ENCODE measurements at regions not wholly inside any gene's neighbourhood (a gene's known extent, or its start where the extent isn't known, plus 50 kb on each side); places are given as distances from the start of the nearest gene placed in this dataset.

- Mint-ChIP-seq H3K4me1 (peaks cover 2% of the 10 kb centered on the region), H3K4me3 (no peak overlapping the region), H3K27ac (no peak overlapping the region), H3K27me3 (no peaks in the 10 kb centered on the region), H3K36me3 (ENCODE audit: low read depth) (no peaks in the 10 kb centered on the region)
- H3K9me3 ChIP-seq (ENCODE audit: control insufficient read depth, low read length, poor library complexity, severe bottlenecking): no peaks in the 10 kb centered on the region
- no peak for ATAC-seq
- DNase-seq: no peak
Observed at GRCh38 chr3:168872826-168873225, 777.1 kb upstream of the GOLIM4 start.

- H3K9me3 ChIP-seq (ENCODE audit: control insufficient read depth, low read length, poor library complexity, severe bottlenecking): no peaks in the 10 kb centered on the region
- Mint-ChIP-seq H3K4me3 (no peak overlapping the region), H3K4me1 (no peaks in the 10 kb centered on the region), H3K27ac (no peak overlapping the region), H3K27me3 (no peaks in the 10 kb centered on the region), H3K36me3 (ENCODE audit: low read depth) (no peaks in the 10 kb centered on the region)
- DNase-seq: no peak
- no peak for ATAC-seq
Observed at GRCh38 chr3:168870892-168871291, 775.2 kb upstream of the GOLIM4 start.

DNA sequence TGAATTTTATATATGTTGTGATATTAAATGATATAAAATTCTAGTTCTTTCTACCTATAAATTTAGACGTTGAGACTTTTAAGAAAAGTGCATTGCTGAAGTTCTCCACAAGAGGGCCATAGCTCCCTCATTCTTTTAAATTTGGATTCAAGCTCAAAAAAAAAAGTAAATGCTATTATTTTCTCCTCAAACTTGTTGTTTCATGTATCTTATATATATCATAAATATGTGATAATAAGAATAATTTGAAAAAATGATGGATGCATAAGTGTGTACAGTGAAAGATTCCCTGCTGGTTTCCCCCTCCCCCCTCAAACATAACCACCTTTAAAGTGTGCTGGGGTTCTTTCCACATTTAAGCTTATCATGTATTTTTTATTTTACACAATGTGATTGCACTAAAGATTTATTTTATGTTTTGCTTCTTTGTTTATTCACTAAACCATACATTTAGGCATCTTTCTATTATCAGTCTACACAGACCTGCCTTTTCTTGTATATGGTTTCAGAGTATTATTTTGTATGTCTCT, 769.4 kb upstream of the GOLIM4 start:
- no peaks in the 10 kb centered on the region for H3K9me3 ChIP-seq (ENCODE audit: control insufficient read depth, low read length, poor library complexity, severe bottlenecking)
- H3K4me1 Mint-ChIP-seq: no peaks in the 10 kb centered on the region
- no peak overlapping the region for H3K4me3 Mint-ChIP-seq
- peaks cover 9% of the 10 kb centered on the region for H3K27me3 Mint-ChIP-seq
- no peak overlapping the region for H3K27ac Mint-ChIP-seq
- no peaks in the 10 kb centered on the region for H3K36me3 Mint-ChIP-seq (ENCODE audit: low read depth)
- DNase-seq (no peak), ATAC-seq (no peak)

DNA sequence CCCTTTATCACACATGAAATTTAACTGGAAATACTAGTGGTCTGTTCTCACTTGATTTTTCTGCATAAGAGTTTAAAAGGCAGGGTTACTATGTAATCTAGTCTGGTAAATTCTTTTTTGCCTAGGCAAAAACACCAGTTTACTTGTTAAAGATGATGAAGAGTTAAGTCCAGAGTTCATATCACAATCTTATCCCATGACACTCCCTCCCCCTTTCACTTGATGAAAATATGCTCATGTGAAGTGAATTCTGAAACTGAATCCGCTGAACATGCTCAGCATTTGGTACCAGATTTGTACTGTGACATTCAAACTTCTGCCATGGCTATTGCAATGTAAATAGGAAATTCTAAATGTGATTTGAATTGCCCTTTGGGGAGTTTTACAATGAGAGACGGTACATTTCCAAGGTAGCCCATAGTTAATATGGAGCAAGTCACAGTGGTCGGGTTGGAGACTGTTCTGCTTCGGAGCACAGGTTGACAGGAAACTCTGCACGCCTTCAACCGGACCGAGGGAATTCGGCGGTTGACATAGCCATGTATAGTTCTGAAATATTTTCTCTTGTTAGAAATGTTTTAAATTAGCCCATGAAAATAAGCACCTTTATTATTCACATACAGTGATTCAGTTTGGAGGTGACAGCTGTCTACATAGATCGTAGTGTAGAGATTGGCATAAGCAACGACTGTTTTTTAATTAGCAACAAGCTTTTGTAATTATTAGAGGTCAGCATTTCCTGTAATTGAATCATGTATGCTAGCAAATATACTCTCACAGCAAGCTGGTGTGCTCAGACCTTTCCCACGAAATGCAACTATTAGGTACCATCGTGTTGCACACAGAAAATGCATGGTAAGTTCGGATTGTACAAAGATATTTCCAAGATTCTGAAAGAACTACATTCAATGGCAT, 768.6 kb upstream of the GOLIM4 start:
- DNase-seq (no peak), ATAC-seq (no peak)
- no peaks in the 10 kb centered on the region for H3K36me3 Mint-ChIP-seq (ENCODE audit: low read depth)
- no peaks in the 10 kb centered on the region for H3K9me3 ChIP-seq (ENCODE audit: control insufficient read depth, low read length, poor library complexity, severe bottlenecking)
- peaks cover 9% of the 10 kb centered on the region for H3K27me3 Mint-ChIP-seq
- no peak overlapping the region for H3K4me3 Mint-ChIP-seq
- H3K4me1 Mint-ChIP-seq: no peaks in the 10 kb centered on the region
- H3K27ac Mint-ChIP-seq: no peak overlapping the region

DNA sequence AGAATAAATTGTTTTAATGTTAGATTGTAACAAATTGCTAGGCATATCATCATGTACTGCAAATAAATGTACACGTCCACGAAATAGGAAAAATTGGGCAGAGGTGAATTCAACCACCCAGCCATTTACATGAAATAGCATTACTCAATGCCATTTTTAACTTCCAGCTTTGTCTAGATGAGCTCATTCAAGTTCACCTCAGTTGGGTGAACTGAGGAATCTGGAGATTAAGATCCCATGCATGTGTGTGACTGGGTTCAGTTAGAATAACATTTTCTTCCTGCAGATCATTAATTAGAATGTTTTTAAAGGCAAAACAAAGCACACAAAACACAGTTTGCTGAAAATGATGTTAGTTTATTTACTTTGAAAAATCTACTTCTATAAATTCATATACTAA, 767.8 kb upstream of the GOLIM4 start:
- DNase-seq (no peak), ATAC-seq (no peak)
- no peak overlapping the region for H3K4me3 Mint-ChIP-seq
- no peak overlapping the region for H3K27ac Mint-ChIP-seq
- peaks cover 9% of the 10 kb centered on the region for H3K27me3 Mint-ChIP-seq
- H3K4me1 Mint-ChIP-seq: no peaks in the 10 kb centered on the region
- no peaks in the 10 kb centered on the region for H3K9me3 ChIP-seq (ENCODE audit: control insufficient read depth, low read length, poor library complexity, severe bottlenecking)
- H3K36me3 Mint-ChIP-seq (ENCODE audit: low read depth): no peaks in the 10 kb centered on the region

DNA sequence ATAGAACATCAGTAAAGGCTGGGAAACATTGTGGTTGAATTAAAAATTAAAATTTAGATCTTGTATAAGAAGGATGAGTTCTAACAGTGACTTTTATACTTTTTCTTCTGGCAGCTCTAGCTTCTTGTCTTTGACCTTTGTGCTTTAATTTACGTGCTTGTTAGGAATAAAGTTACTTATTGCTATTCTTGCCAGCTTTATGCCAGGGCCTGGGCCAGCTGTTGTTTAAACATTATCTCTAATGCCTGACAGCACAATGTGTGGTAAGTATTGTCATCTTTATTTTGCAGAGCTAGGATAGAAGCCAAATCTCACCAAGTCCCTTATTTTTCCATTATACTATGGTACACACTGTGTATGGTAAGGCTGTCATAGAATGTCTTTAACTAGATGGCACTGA, 766.7 kb upstream of the GOLIM4 start:
- Mint-ChIP-seq H3K4me3 (no peak overlapping the region), H3K27me3 (peaks cover 9% of the 10 kb centered on the region), H3K36me3 (ENCODE audit: low read depth) (no peaks in the 10 kb centered on the region), H3K4me1 (no peaks in the 10 kb centered on the region), H3K27ac (no peak overlapping the region)
- DNase-seq (no peak), ATAC-seq (no peak)
- H3K9me3 ChIP-seq (ENCODE audit: control insufficient read depth, low read length, poor library complexity, severe bottlenecking): no peaks in the 10 kb centered on the region

DNA sequence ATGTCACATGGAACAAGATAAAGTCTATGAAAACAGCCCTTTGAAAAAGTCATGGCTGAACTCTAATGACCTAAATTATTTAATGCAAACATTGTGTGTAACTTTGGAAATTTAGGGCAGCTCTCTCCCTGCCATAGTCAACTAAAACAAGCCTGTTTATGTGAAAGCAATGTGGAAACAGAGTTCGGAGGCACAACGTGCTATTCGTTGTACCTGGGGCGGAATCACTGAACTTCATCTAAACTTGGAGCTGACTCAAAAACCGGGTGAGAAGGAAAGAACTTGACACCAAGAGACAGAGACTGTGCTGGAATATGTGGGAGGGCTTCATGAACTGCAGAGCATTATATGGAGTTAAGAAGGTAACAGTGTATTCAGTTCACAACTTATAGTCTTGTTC, 764.9 kb upstream of the GOLIM4 start:
- Mint-ChIP-seq H3K4me1 (no peaks in the 10 kb centered on the region), H3K4me3 (no peak overlapping the region), H3K36me3 (ENCODE audit: low read depth) (no peaks in the 10 kb centered on the region), H3K27ac (no peak overlapping the region), H3K27me3 (peaks cover 7% of the 10 kb centered on the region)
- no peak for ATAC-seq
- DNase-seq: no peak
- no peaks in the 10 kb centered on the region for H3K9me3 ChIP-seq (ENCODE audit: control insufficient read depth, low read length, poor library complexity, severe bottlenecking)

DNA sequence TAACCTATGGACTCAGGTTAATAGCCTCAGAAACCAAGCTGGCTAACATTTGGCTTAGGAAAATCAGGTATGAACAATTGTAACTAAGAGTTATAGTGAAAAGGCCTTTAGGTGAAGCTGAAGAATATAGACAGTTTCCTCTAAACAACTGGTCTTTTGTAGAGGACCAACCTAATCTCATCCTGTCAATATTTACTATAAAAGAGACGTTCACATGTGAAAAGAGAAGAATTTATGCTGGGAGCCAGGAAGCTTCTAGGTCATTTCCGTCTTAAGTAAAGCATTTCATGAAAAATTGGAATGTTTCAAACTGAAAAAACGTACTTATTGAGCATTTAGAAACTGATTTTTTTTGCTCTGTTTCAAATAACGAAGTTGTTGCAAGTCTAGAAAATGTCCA, 764.3 kb upstream of the GOLIM4 start:
- Mint-ChIP-seq H3K4me1 (no peaks in the 10 kb centered on the region), H3K27me3 (peaks cover 5% of the 10 kb centered on the region), H3K27ac (no peak overlapping the region)

DNA sequence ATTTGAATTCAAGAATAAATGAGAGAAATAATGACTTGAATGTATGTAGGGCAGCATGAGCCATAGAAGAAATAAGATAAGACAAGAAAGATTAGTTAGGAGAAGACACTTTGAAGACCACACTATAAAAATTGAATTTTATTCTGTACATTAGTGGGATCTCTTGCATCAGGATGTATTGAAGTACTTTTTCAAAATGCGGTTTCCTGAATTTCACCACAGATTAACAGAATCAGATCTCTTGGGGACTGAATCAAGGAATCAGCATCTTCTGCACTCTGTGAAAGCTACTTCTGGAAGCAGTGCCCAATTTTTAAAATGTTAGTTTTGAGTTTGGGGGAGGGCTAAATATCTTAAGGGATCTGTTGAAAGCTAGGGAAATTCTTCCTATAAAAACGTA, 763.9 kb upstream of the GOLIM4 start:
- no peak overlapping the region for H3K27ac Mint-ChIP-seq
- no peak overlapping the region for H3K4me3 Mint-ChIP-seq
- DNase-seq: no peak
- no peaks in the 10 kb centered on the region for H3K4me1 Mint-ChIP-seq
- no peak for ATAC-seq
- no peaks in the 10 kb centered on the region for H3K9me3 ChIP-seq (ENCODE audit: control insufficient read depth, low read length, poor library complexity, severe bottlenecking)
- peaks cover 5% of the 10 kb centered on the region for H3K27me3 Mint-ChIP-seq
- no peaks in the 10 kb centered on the region for H3K36me3 Mint-ChIP-seq (ENCODE audit: low read depth)

More for the DNA sequence above, 764.3 kb upstream of the GOLIM4 start:
- DNase-seq (no peak), ATAC-seq (no peak)
- H3K36me3 Mint-ChIP-seq (ENCODE audit: low read depth): no peaks in the 10 kb centered on the region
- H3K4me3 Mint-ChIP-seq: no peak overlapping the region
- no peaks in the 10 kb centered on the region for H3K9me3 ChIP-seq (ENCODE audit: control insufficient read depth, low read length, poor library complexity, severe bottlenecking)

DNA sequence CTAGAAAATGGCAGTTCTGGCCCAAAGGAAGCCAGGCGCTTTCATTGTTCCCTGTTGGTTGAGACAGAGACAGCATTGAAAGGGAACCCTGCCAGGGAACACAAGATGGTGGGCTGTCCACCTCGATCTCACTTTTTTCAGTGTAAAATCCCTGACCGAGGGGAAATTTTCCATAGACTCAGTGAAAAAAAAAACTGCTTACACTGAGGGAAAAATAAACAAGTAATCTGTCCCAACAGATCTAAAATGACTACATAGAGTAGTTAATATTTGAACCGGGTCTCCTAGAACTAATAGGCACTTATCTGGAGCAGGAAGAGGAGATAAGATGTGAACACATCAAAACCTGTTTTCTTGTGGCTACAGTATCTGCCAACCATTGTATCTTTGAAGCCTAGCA, 763.4 kb upstream of the GOLIM4 start:
- ATAC-seq (no peak), DNase-seq (no peak)
- peaks cover 5% of the 10 kb centered on the region for H3K27me3 Mint-ChIP-seq
- no peaks in the 10 kb centered on the region for H3K9me3 ChIP-seq (ENCODE audit: control insufficient read depth, low read length, poor library complexity, severe bottlenecking)
- no peak overlapping the region for H3K4me3 Mint-ChIP-seq
- H3K4me1 Mint-ChIP-seq: no peaks in the 10 kb centered on the region
- H3K27ac Mint-ChIP-seq: no peak overlapping the region
- no peaks in the 10 kb centered on the region for H3K36me3 Mint-ChIP-seq (ENCODE audit: low read depth)

- H3K27ac Mint-ChIP-seq: no peak overlapping the region
- H3K27me3 Mint-ChIP-seq: peaks cover 5% of the 10 kb centered on the region
- no peak for ATAC-seq
Observed at GRCh38 chr3:168858327-168858726, 762.6 kb upstream of the GOLIM4 start.

GRCh38 chr3:168850109-168850508, 754.4 kb upstream of the GOLIM4 start:
- H3K27ac Mint-ChIP-seq: no peak overlapping the region
- no peak for DNase-seq
- H3K27me3 Mint-ChIP-seq: peaks cover 11% of the 10 kb centered on the region
- no peaks in the 10 kb centered on the region for H3K9me3 ChIP-seq (ENCODE audit: control insufficient read depth, low read length, poor library complexity, severe bottlenecking)
- no peak for ATAC-seq
- H3K36me3 Mint-ChIP-seq (ENCODE audit: low read depth): no peaks in the 10 kb centered on the region
- no peaks in the 10 kb centered on the region for H3K4me1 Mint-ChIP-seq
- no peak overlapping the region for H3K4me3 Mint-ChIP-seq

More at GRCh38 chr3:168858327-168858726, 762.6 kb upstream of the GOLIM4 start:
- no peaks in the 10 kb centered on the region for H3K9me3 ChIP-seq (ENCODE audit: control insufficient read depth, low read length, poor library complexity, severe bottlenecking)
- H3K4me1 Mint-ChIP-seq: no peaks in the 10 kb centered on the region
- DNase-seq: no peak
- no peak overlapping the region for H3K4me3 Mint-ChIP-seq
- H3K36me3 Mint-ChIP-seq (ENCODE audit: low read depth): no peaks in the 10 kb centered on the region

DNA sequence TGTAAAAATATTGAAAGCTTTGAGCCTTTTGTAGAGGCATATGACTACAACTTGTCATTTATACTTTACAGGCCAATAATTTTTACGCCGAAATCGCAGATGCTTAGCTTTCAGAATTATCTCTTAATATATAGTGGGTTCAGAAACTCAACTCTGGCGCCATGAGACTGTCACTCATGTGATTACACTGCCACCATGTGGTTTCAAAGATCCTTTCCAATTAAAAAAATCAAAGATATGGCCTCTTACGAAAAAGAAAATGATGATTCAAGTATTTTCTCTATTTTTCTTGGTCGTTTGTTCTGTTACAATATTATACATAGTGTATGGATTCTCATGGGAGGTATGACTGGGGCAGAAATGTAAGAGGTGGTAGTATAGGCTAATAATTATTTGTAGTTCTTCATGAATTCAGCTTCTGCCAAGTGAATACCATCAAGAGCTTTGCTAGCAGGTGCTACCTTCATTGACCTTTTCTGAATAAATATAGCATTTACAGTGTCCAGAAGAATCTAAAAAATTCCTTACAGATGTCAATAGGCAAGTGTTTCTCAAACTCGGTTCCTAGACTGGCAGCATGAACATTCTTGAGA, 751.7 kb upstream of the GOLIM4 start:
- no peaks in the 10 kb centered on the region for H3K4me1 Mint-ChIP-seq
- H3K36me3 Mint-ChIP-seq (ENCODE audit: low read depth): no peaks in the 10 kb centered on the region
- no peak overlapping the region for H3K27ac Mint-ChIP-seq
- no peaks in the 10 kb centered on the region for H3K9me3 ChIP-seq (ENCODE audit: control insufficient read depth, low read length, poor library complexity, severe bottlenecking)
- H3K4me3 Mint-ChIP-seq: no peak overlapping the region
- no peak for ATAC-seq
- DNase-seq: no peak
- H3K27me3 Mint-ChIP-seq: peaks cover 11% of the 10 kb centered on the region

Data from T-helper 17 cell (primary cell).